ENCODE measurements at regions not wholly inside any gene's neighbourhood (a gene's known extent, or its start where the extent isn't known, plus 50 kb on each side); places are given as distances from the start of the nearest gene placed in this dataset.

DNA sequence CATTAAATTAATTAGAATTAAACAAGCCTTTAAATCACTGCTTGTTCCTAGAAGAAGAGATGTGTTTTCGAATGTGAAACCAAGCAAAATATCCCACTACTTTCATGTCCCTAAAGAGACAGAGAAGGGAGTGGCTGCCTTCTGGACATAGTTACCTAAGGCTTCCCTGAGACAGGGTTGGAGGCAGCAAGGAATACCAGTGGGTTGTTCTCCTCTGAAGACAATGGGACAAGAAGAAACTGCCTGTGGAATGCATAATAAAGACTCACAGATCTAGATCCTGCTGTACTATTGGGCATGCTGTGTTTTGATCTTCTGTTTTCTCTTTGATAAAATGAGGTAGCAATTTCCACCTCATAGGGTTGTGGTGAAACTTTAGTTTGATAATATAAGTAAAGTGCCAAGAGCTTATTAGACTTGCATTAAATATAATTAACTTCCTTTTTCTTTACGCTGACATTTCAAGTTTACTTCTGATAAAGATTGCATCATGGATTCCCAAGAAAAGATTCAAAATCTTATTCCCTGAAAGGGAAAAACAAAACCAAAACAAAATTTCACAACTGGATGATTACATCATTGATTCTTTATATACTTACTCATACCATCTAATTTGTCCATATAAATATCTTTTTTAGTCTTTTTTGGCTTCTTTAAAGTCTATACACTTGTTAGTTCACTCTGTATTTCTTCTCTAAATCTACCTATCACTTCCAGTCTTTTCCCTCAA, 621.3 kb downstream of the ETS1 start:
- TF ChIP-seq POLR2A (IDR thresholded peaks at IDR 0.05; ENCODE audit: low read depth, low read length) (no peak), TAF1 (IDR thresholded peaks at IDR 0.05; ENCODE audit: borderline replicate concordance, low read depth, low read length) (no peak)
